Spinal cord (tissue), 9 donors: ENCODE measurements at regions not wholly inside any gene's neighbourhood (a gene's known extent, or its start where the extent isn't known, plus 50 kb on each side); places are given as distances from the start of the nearest gene placed in this dataset.
"Not testable (repeated sequence)": the region's sequence is repeated elsewhere in the genome, so short reads cannot be mapped to it uniquely, and the experiment has no call there.

Experiments
- DNase-seq, 6 donors: peaks; one replicate each; pipeline versions ENCODE4 v3.0.0 to v3.0.0-alpha.2; 2013 to 2015; ENCODE audit warnings: low spot score in 6 of 6, low read depth in 4 of 6
- H3K27ac ChIP-seq: one replicate; pipeline ENCODE4 v1.5.1; 2013; ENCODE audit warnings: low read depth, low read length, control low read depth
- H3K27me3 ChIP-seq: one replicate; pipeline ENCODE4 v1.6.1; 2013; ENCODE audit warnings: low read length; ENCODE audit not compliant: control insufficient read depth, insufficient read depth
- H3K36me3 ChIP-seq: one replicate; pipeline ENCODE4 v1.6.1; 2013; ENCODE audit warnings: low read length; ENCODE audit not compliant: control insufficient read depth, insufficient read depth
- H3K4me1 ChIP-seq: one replicate; pipeline ENCODE4 v1.6.1; 2013; ENCODE audit warnings: low read length; ENCODE audit not compliant: control insufficient read depth, insufficient read depth
- H3K4me3 ChIP-seq: one replicate; pipeline ENCODE4 v1.5.1; 2013; ENCODE audit warnings: low read depth, low read length, control low read depth
- H3K9me3 ChIP-seq: one replicate; pipeline ENCODE4 v1.6.1; 2013; ENCODE audit warnings: low read length; ENCODE audit not compliant: control insufficient read depth, insufficient read depth
- WGBS: methylation state at CpG from one replicate; pipeline ENCODE4 v1.1.5; 2013; ENCODE audit warnings: missing lambda C conversion rate; ENCODE audit not compliant: insufficient coverage; 5-methylcytosine and 5-hydroxymethylcytosine counted together
- donor health status: healthy.

DNA sequence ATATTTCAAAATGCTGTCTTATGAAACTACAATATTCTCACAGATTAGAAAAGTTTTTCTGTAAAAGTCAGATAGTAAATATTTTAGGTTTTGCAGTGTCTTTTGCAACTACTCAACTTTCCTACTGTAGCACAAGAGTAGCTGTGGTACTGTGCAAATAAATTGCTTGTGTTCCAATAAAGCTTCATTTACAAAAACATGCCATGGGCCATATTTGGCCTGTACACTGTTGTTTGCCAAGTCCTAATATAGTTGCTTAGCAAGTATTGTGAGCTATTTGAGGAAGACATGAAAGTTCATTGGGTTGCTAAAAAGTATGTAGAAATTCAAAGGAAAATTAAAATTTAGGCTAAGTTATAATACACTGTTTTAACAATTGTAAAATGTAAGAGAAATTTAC, 80.0 kb downstream of the TFPI2 start:
- Histone ChIP-seq H3K4me1 (no peaks in the 10 kb centered on the region), H3K27me3 (no peaks in the 10 kb centered on the region), H3K9me3 (no peaks in the 10 kb centered on the region), H3K4me3 (no peak overlapping the region), H3K27ac (no peak overlapping the region), H3K36me3 (no peaks in the 10 kb centered on the region)
- no peak for DNase-seq

DNA sequence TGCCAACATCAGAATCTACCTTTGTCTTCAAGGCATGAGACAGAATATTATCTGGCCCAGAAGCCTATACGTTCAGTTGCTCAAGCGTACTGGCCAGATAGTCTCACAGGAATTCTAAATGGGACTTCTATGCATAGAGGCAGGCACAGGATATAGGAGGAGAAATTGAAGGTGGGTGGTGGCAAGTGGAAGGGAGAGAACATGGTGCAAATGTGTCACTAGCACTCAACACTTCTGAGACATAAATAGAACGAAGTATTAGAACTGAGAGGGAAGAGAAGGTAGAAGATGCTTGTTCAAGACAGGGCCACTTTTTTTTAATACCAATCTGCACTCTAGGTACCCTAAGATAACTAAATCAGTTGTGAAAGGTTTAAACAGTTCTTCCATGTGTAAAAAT, 85.8 kb downstream of the TFPI2 start:
- Histone ChIP-seq H3K9me3 (no peaks in the 10 kb centered on the region), H3K4me1 (no peaks in the 10 kb centered on the region), H3K4me3 (no peak overlapping the region), H3K27ac (no peak overlapping the region), H3K27me3 (no peaks in the 10 kb centered on the region), H3K36me3 (no peaks in the 10 kb centered on the region)
- DNase-seq, result no peak
- WGBS, result no CpG with 5 or more reads among the region's 3 CpGs

DNA sequence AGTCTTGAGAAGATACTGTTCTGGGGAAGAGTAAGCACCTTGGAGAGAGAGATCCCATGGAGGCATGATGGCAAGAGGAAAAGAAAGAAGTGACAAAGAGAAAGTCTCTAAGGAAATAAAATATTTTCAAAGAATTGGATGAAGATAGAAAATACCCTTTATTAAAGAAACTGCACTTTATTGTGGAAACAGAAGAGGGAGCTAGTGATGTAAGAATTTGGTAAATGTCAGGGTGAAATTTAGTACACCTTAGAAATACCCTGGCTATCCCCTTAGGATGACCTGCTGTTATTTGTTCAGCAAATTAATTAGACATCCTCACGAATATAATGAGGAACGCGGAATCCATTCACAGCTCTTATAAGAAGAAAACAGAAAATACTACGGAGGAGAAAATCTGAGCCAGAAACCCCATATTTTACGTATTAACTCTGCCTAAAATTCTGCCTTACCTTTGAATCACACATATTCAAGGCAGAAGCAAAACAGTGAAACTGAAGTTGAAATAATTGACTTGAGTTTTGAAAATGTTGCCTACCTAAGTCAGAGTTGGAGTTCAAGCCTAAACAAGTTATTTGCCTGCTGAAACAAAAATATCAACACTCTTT, 90.7 kb downstream of the TFPI2 start:
- DNase-seq, result peak in 2 of 6 donors; percentile 2 to 19
- H3K9me3 ChIP-seq, result no peaks in the 10 kb centered on the region
- no peaks in the 10 kb centered on the region for H3K27me3 ChIP-seq
- no peak overlapping the region for H3K4me3 ChIP-seq
- H3K4me1 ChIP-seq, result no peaks in the 10 kb centered on the region
- WGBS, result 60% methylated on average over 1 of the region's 5 CpGs
- H3K36me3 ChIP-seq, result no peaks in the 10 kb centered on the region
- H3K27ac ChIP-seq, result no peak overlapping the region

- no CpG with 5 or more reads among the region's 33 CpGs for WGBS
- H3K4me1 ChIP-seq, H3K4me3 ChIP-seq, H3K27ac ChIP-seq, H3K36me3 ChIP-seq, H3K9me3 ChIP-seq, H3K27me3 ChIP-seq, DNase-seq: not testable (repeated sequence)
Observed at GRCh38 chr7:93793084-93793697, 97.4 kb downstream of the TFPI2 start.

DNA sequence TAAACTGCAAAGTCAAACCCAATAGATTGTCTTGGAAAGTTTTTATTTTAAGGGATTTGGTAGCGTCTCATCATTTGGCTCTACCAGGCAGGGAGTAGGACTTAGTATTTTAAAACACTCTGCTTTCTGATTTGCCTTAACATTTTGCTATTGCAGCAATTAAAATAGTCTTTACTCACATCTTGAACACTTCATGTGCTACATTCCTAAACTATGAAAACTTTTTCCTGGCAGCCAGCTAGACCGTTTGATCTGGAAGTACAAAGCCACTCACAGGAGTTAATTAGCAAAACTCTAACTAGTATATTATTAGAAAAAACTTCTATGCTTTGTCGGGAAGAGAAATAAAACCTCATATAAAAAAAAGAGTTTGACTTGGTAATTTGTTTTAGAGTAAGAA, 111.4 kb downstream of the TFPI2 start:
- Histone ChIP-seq H3K27me3 (no peaks in the 10 kb centered on the region), H3K4me3 (no peak overlapping the region), H3K4me1 (no peaks in the 10 kb centered on the region), H3K27ac (no peak overlapping the region), H3K36me3 (no peaks in the 10 kb centered on the region), H3K9me3 (no peaks in the 10 kb centered on the region)
- no peak for DNase-seq
- WGBS, result no CpG with 5 or more reads among the region's 3 CpGs

- H3K27me3 ChIP-seq, result no peaks in the 10 kb centered on the region
- no CpG with 5 or more reads among the region's 4 CpGs for WGBS
- H3K36me3 ChIP-seq, result no peaks in the 10 kb centered on the region
- no peak overlapping the region for H3K4me3 ChIP-seq
- H3K9me3 ChIP-seq, result no peaks in the 10 kb centered on the region
- no peaks in the 10 kb centered on the region for H3K4me1 ChIP-seq
- H3K27ac ChIP-seq, result no peak overlapping the region
- no peak for DNase-seq
Observed at GRCh38 chr7:93778384-93778783, 112.2 kb downstream of the TFPI2 start.

DNA sequence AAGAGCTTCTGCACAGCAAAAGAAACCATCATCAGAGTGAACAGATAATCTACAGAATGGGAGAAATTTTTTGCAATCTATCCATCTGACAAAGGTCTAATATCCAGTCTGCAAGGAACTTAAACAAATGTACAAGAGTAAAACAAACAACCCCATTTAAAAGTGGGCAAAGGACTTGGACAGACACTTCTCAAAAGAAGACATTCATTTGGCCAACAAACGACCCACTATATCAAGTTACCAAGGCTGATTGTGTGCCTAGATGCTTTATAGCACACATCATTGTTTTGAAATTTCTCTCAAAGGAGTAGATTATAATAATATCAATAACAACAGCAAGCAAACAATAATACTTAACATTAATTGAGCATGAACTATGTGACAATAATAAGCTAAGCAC, 117.1 kb downstream of the TFPI2 start:
- Histone ChIP-seq H3K27me3 (no peaks in the 10 kb centered on the region), H3K9me3 (no peaks in the 10 kb centered on the region), H3K36me3 (no peaks in the 10 kb centered on the region), H3K4me1 (no peaks in the 10 kb centered on the region), H3K27ac (no peak overlapping the region), H3K4me3 (no peak overlapping the region)
- no peak for DNase-seq
- WGBS, result no CpG with 5 or more reads among the region's 1 CpG

- Histone ChIP-seq H3K27me3 (no peaks in the 10 kb centered on the region), H3K27ac (no peak overlapping the region), H3K9me3 (no peaks in the 10 kb centered on the region), H3K4me3 (no peak overlapping the region), H3K36me3 (no peaks in the 10 kb centered on the region), H3K4me1 (no peaks in the 10 kb centered on the region)
- WGBS, result 100% methylated on average over 1 of the region's 2 CpGs
- no peak for DNase-seq
Observed at GRCh38 chr7:93765475-93765874, 125.1 kb downstream of the TFPI2 start.

- H3K4me3 ChIP-seq, result no peak overlapping the region
- H3K36me3 ChIP-seq, result no peaks in the 10 kb centered on the region
- no peaks in the 10 kb centered on the region for H3K27me3 ChIP-seq
- no peak for DNase-seq
- no peaks in the 10 kb centered on the region for H3K4me1 ChIP-seq
- no peak overlapping the region for H3K27ac ChIP-seq
- no peaks in the 10 kb centered on the region for H3K9me3 ChIP-seq
Observed at GRCh38 chr7:93758631-93759030, 131.9 kb downstream of the TFPI2 start.

DNA sequence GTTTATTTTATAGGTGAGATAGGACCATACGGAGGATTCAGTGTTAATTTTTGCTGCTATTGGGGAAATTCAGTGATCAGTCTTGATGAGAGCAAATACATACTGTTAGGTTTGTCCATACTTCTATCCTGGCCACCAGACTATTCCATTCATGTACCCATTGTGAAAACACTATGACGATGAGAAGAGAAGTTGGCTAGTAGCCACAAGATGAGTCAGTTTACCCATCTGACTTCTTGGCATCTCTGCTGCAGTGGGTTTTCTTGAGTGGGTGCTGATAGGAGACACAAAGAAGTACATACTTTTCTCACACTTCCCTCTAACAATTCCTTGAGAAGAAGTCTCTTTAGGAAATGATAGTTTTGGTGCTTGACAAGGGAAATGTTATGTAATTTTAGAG, 133.1 kb downstream of the TFPI2 start:
- Histone ChIP-seq H3K4me3 (no peak overlapping the region), H3K36me3 (no peaks in the 10 kb centered on the region), H3K27me3 (no peaks in the 10 kb centered on the region), H3K4me1 (no peaks in the 10 kb centered on the region), H3K27ac (no peak overlapping the region), H3K9me3 (no peaks in the 10 kb centered on the region)
- DNase-seq, result no peak
- no CpG with 5 or more reads among the region's 2 CpGs for WGBS
